Keratinocyte (primary cell): ENCODE measurements at regions not wholly inside any gene's neighbourhood (a gene's known extent, or its start where the extent isn't known, plus 50 kb on each side); places are given as distances from the start of the nearest gene placed in this dataset.

Source experiments
- DNase-seq: peaks from one replicate; pipeline ENCODE4 v3.0.0-alpha.2; 2011; ENCODE audit warnings: low read depth, missing footprints, low spot score
- FAIRE-seq: peaks from 2 replicates; lab custom pipeline; 2011; peaks lifted over from hg19 to GRCh38; lab: Jason Lieb, UNC
- H2AFZ ChIP-seq: 2 replicates; pipeline ENCODE4 v1.6.0; 2012; ENCODE audit warnings: low read length, control low read depth, inconsistent platforms; ENCODE audit not compliant: control insufficient read depth
- H3K27ac ChIP-seq: 2 replicates; pipeline ENCODE4 v1.5.1; 2011; ENCODE audit warnings: low read length; ENCODE audit not compliant: control insufficient read depth, insufficient read depth
- H3K27me3 ChIP-seq: 3 replicates; pipeline ENCODE4 v1.6.0; 2011; ENCODE audit warnings: low read length; ENCODE audit not compliant: control insufficient read depth, insufficient read depth; ENCODE audit errors: extremely low read depth
- H3K36me3 ChIP-seq, 2 experiments: 2 replicates in 1 of 2; 3 replicates in 1 of 2; pipeline ENCODE4 v1.5.1; 2011; ENCODE audit warnings: low read length in 2 of 2, mild to moderate bottlenecking in 1 of 2; ENCODE audit not compliant: control insufficient read depth in 2 of 2, insufficient read depth in 2 of 2; ENCODE audit errors: extremely low read depth in 1 of 2
- H3K4me1 ChIP-seq: 3 replicates; pipeline ENCODE4 v1.5.1; 2011; ENCODE audit warnings: low read length; ENCODE audit not compliant: control insufficient read depth, insufficient read depth; ENCODE audit errors: extremely low read depth
- H3K4me2 ChIP-seq: 3 replicates; pipeline ENCODE4 v1.6.0; 2011; ENCODE audit warnings: low read depth, low read length; ENCODE audit not compliant: control insufficient read depth, insufficient read depth; ENCODE audit errors: extremely low read depth
- H3K4me3 ChIP-seq, 3 experiments: fragments of 200-600 bp in 1 of 3; sonication (generic) in 1 of 3; 2 replicates in 2 of 3; 3 replicates in 1 of 3; pipeline ENCODE4 v1.5.1; 2011 to 2016; ENCODE audit warnings: low read length in 3 of 3, mild to moderate bottlenecking in 3 of 3, control low read depth in 2 of 3, inconsistent platforms in 1 of 3, low read depth in 1 of 3, mixed read lengths in 1 of 3, mixed run types in 1 of 3, moderate library complexity in 1 of 3; ENCODE audit not compliant: control insufficient read depth in 2 of 3, insufficient read depth in 2 of 3; ENCODE audit errors: extremely low read depth in 1 of 3
- H3K79me2 ChIP-seq: 2 replicates; pipeline ENCODE4 v1.6.0; 2012; ENCODE audit warnings: low read length; ENCODE audit not compliant: control insufficient read depth, insufficient read depth
- H3K9ac ChIP-seq: 3 replicates; pipeline ENCODE4 v1.6.0; 2011; ENCODE audit warnings: low read length; ENCODE audit not compliant: control insufficient read depth, insufficient read depth; ENCODE audit errors: extremely low read depth
- H3K9me1 ChIP-seq: 3 replicates; pipeline ENCODE4 v1.6.0; 2011; ENCODE audit warnings: low read length; ENCODE audit not compliant: control insufficient read depth, insufficient read depth; ENCODE audit errors: extremely low read depth
- H3K9me3 ChIP-seq: 2 replicates; pipeline ENCODE4 v1.5.1; 2012; ENCODE audit warnings: low read depth, low read length; ENCODE audit not compliant: control insufficient read depth
- H4K20me1 ChIP-seq: 3 replicates; pipeline ENCODE4 v1.6.0; 2011; ENCODE audit warnings: low read length; ENCODE audit not compliant: control insufficient read depth, insufficient read depth; ENCODE audit errors: extremely low read depth
- EZH2 ChIP-seq: IDR thresholded peaks from one replicate; pipeline ENCODE4 v1.6.1; 2012; ENCODE audit warnings: inconsistent platforms, mild to moderate bottlenecking, low read length, moderate library complexity
- dilution Hi-C: fragments of 300-500 bp; cut with MboI; formaldehyde crosslinking; loops from one replicate; pipeline ENCODE4 v1.7.0; 2020; ENCODE audit warnings: low sequenced_read_pairs; ENCODE audit not compliant: extremely low pct_ligation_motif_present
- TF ChIP-seq, protein P1 (sequence below), 3 experiments: IDR thresholded peaks in 1 of 3; conservative IDR thresholded peaks in 1 of 3; optimal IDR thresholded peaks in 1 of 3; 2 replicates in 2 of 3; 3 replicates in 1 of 3; pipeline versions ENCODE3 to v1.5.1; 2011; ENCODE audit warnings: low read length in 3 of 3, mild to moderate bottlenecking in 3 of 3, moderate library complexity in 2 of 3, control low read depth in 1 of 3, inconsistent platforms in 1 of 3; ENCODE audit not compliant: insufficient read depth in 2 of 3; ENCODE audit errors: extremely low read depth in 1 of 3

DNA sequence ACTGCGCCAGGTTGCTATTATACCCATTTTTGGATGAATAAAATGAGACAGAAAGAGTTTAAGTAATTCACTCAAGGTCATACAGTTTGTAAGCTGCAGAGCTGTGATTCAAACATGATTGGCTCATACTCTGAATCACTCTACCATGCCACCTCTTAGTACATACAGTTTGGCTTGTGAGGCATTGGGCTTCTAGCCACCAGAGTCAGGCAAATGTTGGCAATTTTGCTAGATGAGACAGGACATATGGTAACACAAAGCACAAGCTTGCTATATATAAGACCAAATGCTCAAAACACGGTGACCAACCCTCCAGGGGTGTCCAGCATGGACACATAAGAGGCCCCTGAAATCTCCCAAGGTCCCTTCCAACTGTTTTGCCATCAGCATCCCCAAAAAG is 236.0 kb upstream of the IRX5 start:
- no peak overlapping the region for H3K4me3 ChIP-seq
- H3K27ac ChIP-seq: no peak overlapping the region
- DNase-seq: no peak
- H3K79me2 ChIP-seq: no peaks in the 10 kb centered on the region
- no peaks in the 10 kb centered on the region for H3K9me1 ChIP-seq
- H2AFZ ChIP-seq: no peak overlapping the region
- TF ChIP-seq EZH2: no peak
- TF ChIP-seq, protein P1, sequence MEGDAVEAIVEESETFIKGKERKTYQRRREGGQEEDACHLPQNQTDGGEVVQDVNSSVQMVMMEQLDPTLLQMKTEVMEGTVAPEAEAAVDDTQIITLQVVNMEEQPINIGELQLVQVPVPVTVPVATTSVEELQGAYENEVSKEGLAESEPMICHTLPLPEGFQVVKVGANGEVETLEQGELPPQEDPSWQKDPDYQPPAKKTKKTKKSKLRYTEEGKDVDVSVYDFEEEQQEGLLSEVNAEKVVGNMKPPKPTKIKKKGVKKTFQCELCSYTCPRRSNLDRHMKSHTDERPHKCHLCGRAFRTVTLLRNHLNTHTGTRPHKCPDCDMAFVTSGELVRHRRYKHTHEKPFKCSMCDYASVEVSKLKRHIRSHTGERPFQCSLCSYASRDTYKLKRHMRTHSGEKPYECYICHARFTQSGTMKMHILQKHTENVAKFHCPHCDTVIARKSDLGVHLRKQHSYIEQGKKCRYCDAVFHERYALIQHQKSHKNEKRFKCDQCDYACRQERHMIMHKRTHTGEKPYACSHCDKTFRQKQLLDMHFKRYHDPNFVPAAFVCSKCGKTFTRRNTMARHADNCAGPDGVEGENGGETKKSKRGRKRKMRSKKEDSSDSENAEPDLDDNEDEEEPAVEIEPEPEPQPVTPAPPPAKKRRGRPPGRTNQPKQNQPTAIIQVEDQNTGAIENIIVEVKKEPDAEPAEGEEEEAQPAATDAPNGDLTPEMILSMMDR (optimal IDR thresholded peaks at IDR 0.05 in 1 of 3, IDR thresholded peaks at IDR 0.05 in 1 of 3, conservative IDR thresholded peaks at IDR 0.05 in 1 of 3; ENCODE audit: extremely low read depth in 1 of 3, insufficient read depth in 2 of 3, low read length in 3 of 3): no peak
- H3K9ac ChIP-seq: no peak overlapping the region
- H3K36me3 ChIP-seq: no peaks in the 10 kb centered on the region
- no peaks in the 10 kb centered on the region for H3K9me3 ChIP-seq
- dilution Hi-C loops: no loop called here
- H3K4me1 ChIP-seq: no peaks in the 10 kb centered on the region
- no peak overlapping the region for H3K4me2 ChIP-seq
- H4K20me1 ChIP-seq: no peaks in the 10 kb centered on the region
- H3K27me3 ChIP-seq: no peaks in the 10 kb centered on the region
- no peak for FAIRE-seq

- no peak for DNase-seq
These were observed 236.8 kb upstream of the IRX5 start for GRCh38 chr16:54693864-54694263.

More at GRCh38 chr16:54693864-54694263, 236.8 kb upstream of the IRX5 start:
- H3K4me2 ChIP-seq: no peak overlapping the region
- dilution Hi-C loops: no loop called here
- no peaks in the 10 kb centered on the region for H3K9me3 ChIP-seq
- no peaks in the 10 kb centered on the region for H3K4me1 ChIP-seq
- H3K27ac ChIP-seq: no peak overlapping the region
- no peak for FAIRE-seq
- H3K36me3 ChIP-seq: no peaks in the 10 kb centered on the region
- H3K9ac ChIP-seq: no peak overlapping the region
- H3K79me2 ChIP-seq: no peaks in the 10 kb centered on the region
- H3K9me1 ChIP-seq: no peaks in the 10 kb centered on the region
- TF ChIP-seq EZH2: no peak
- TF ChIP-seq, protein P1 (optimal IDR thresholded peaks at IDR 0.05 in 1 of 3, IDR thresholded peaks at IDR 0.05 in 1 of 3, conservative IDR thresholded peaks at IDR 0.05 in 1 of 3; ENCODE audit: extremely low read depth in 1 of 3, insufficient read depth in 2 of 3, low read length in 3 of 3): no peak
- H4K20me1 ChIP-seq: no peaks in the 10 kb centered on the region
- no peak overlapping the region for H2AFZ ChIP-seq
- H3K27me3 ChIP-seq: no peaks in the 10 kb centered on the region
- no peak overlapping the region for H3K4me3 ChIP-seq
